Fibroblast of lung (primary cell): ENCODE measurements at regions not wholly inside any gene's neighbourhood (a gene's known extent, or its start where the extent isn't known, plus 50 kb on each side); places are given as distances from the start of the nearest gene placed in this dataset.

ENCODE experiments used
- DNase-seq, 2 donors: peaks; one replicate each; pipeline versions ENCODE4 v3.0.0 to v3.0.0-alpha.2; 2010; ENCODE audit warnings: low read depth in 2 of 2
- H2AFZ ChIP-seq: 2 replicates; pipeline ENCODE4 v1.5.1; 2012; ENCODE audit warnings: low read length, control low read depth, inconsistent platforms
- H3K27ac ChIP-seq: 2 replicates; pipeline ENCODE4 v1.5.1; 2011; ENCODE audit warnings: low read length, control low read depth; ENCODE audit not compliant: insufficient read depth
- H3K27me3 ChIP-seq: 2 replicates; pipeline ENCODE4 v1.5.1; 2011; ENCODE audit warnings: mild to moderate bottlenecking, low read length; ENCODE audit not compliant: control insufficient read depth, insufficient read depth
- H3K36me3 ChIP-seq: 2 replicates; pipeline ENCODE4 v1.5.1; 2011; ENCODE audit warnings: low read length; ENCODE audit not compliant: control insufficient read depth, insufficient read depth
- H3K4me1 ChIP-seq: 2 replicates; pipeline ENCODE4 v1.5.1; 2011; ENCODE audit warnings: low read length; ENCODE audit not compliant: control insufficient read depth, insufficient read depth; ENCODE audit errors: extremely low read depth
- H3K4me2 ChIP-seq: 2 replicates; pipeline ENCODE4 v1.5.1; 2011; ENCODE audit warnings: low read length, control low read depth; ENCODE audit not compliant: insufficient read depth; ENCODE audit errors: extremely low read depth
- H3K4me3 ChIP-seq, 4 experiments: fragments of 200-600 bp in 1 of 4; sonication (generic) in 1 of 4; replicated peaks in 1 of 4; 2 replicates each; pipeline ENCODE4 v1.5.1; 2011 to 2016; ENCODE audit warnings: low read length in 4 of 4, low read depth in 3 of 4, mild to moderate bottlenecking in 3 of 4, control low read depth in 2 of 4, inconsistent platforms in 1 of 4, mixed read lengths in 1 of 4; ENCODE audit not compliant: insufficient read depth in 1 of 4; ENCODE audit errors: control extremely low read depth in 1 of 4
- H3K79me2 ChIP-seq: 2 replicates; pipeline ENCODE4 v1.5.1; 2012; ENCODE audit warnings: mild to moderate bottlenecking, low read length, inconsistent platforms; ENCODE audit not compliant: control insufficient read depth, insufficient read depth
- H3K9ac ChIP-seq: 2 replicates; pipeline ENCODE4 v1.5.1; 2011; ENCODE audit warnings: mild to moderate bottlenecking, low read length, control low read depth; ENCODE audit not compliant: insufficient read depth
- H3K9me3 ChIP-seq: 2 replicates; pipeline ENCODE4 v1.5.1; 2012; ENCODE audit warnings: low read depth, low read length; ENCODE audit not compliant: control insufficient read depth, insufficient read depth
- H4K20me1 ChIP-seq: 2 replicates; pipeline ENCODE4 v1.5.1; 2011; ENCODE audit warnings: low read length; ENCODE audit not compliant: control insufficient read depth, insufficient read depth; ENCODE audit errors: extremely low read depth
- CTCF ChIP-seq, 2 donors: IDR thresholded peaks in 1 of 2; conservative IDR thresholded peaks in 1 of 2; 1 replicate in 1 of 2; 2 replicates in 1 of 2; pipeline ENCODE4 v1.5.1; 2011 to 2012; ENCODE audit warnings: low read length in 2 of 2, control low read depth in 1 of 2, inconsistent platforms in 1 of 2, low read depth in 1 of 2, mild to moderate bottlenecking in 1 of 2
- EZH2 ChIP-seq: IDR thresholded peaks from 2 replicates; pipeline ENCODE4 v1.5.1; 2012; ENCODE audit warnings: low read length, control low read depth, mild to moderate bottlenecking; ENCODE audit errors: missing control alignments

- H3K27ac ChIP-seq = no peak overlapping the region
- H3K27me3 ChIP-seq = no peaks in the 10 kb centered on the region
- no peak overlapping the region for H3K4me2 ChIP-seq
- H3K4me3 ChIP-seq = no peak overlapping the region
- no peaks in the 10 kb centered on the region for H3K9me3 ChIP-seq
- TF ChIP-seq CTCF (conservative IDR thresholded peaks at IDR 0.05 in 1 of 2, IDR thresholded peaks at IDR 0.05 in 1 of 2; ENCODE audit: low read depth in 1 of 2, low read length in 2 of 2) (no peak), EZH2 (no peak)
- H3K36me3 ChIP-seq = no peaks in the 10 kb centered on the region
- no peak for DNase-seq
- peaks cover 3% of the 10 kb centered on the region for H3K4me1 ChIP-seq
- no peak overlapping the region for H3K9ac ChIP-seq
- H4K20me1 ChIP-seq = no peaks in the 10 kb centered on the region
- H2AFZ ChIP-seq = no peak overlapping the region
- H3K79me2 ChIP-seq = no peaks in the 10 kb centered on the region
These were observed 108.2 kb upstream of the PACRGL start for GRCh38 chr4:20592013-20592412.

GRCh38 chr4:20592663-20593062 is 107.6 kb upstream of the PACRGL start:
- H3K79me2 ChIP-seq = no peaks in the 10 kb centered on the region
- H3K27me3 ChIP-seq = no peaks in the 10 kb centered on the region
- peaks cover 3% of the 10 kb centered on the region for H3K4me1 ChIP-seq
- H3K9ac ChIP-seq = no peak overlapping the region
- no peak overlapping the region for H2AFZ ChIP-seq
- H3K36me3 ChIP-seq = no peaks in the 10 kb centered on the region
- no peak overlapping the region for H3K4me2 ChIP-seq
- H3K4me3 ChIP-seq = no peak overlapping the region
- DNase-seq = peak; percentile 17 to 56
- H3K27ac ChIP-seq = no peak overlapping the region
- TF ChIP-seq EZH2 = no peak
- no peak for TF ChIP-seq CTCF (conservative IDR thresholded peaks at IDR 0.05 in 1 of 2, IDR thresholded peaks at IDR 0.05 in 1 of 2; ENCODE audit: low read depth in 1 of 2, low read length in 2 of 2)
- H4K20me1 ChIP-seq = no peaks in the 10 kb centered on the region
- no peaks in the 10 kb centered on the region for H3K9me3 ChIP-seq

GRCh38 chr4:20598626-20599025 is 101.6 kb upstream of the PACRGL start:
- H3K9ac ChIP-seq = no peak overlapping the region
- H3K4me2 ChIP-seq = no peak overlapping the region
- H3K9me3 ChIP-seq = no peaks in the 10 kb centered on the region
- H4K20me1 ChIP-seq = no peaks in the 10 kb centered on the region
- TF ChIP-seq EZH2 (no peak), CTCF (conservative IDR thresholded peaks at IDR 0.05 in 1 of 2, IDR thresholded peaks at IDR 0.05 in 1 of 2; ENCODE audit: low read depth in 1 of 2, low read length in 2 of 2) (no peak)
- H2AFZ ChIP-seq = no peak overlapping the region
- no peaks in the 10 kb centered on the region for H3K27me3 ChIP-seq
- no peaks in the 10 kb centered on the region for H3K4me1 ChIP-seq
- no peaks in the 10 kb centered on the region for H3K79me2 ChIP-seq
- H3K36me3 ChIP-seq = no peaks in the 10 kb centered on the region
- no peak for DNase-seq
- H3K4me3 ChIP-seq = no peak overlapping the region
- no peak overlapping the region for H3K27ac ChIP-seq
